Trophoblast cell (in vitro differentiated cells and primary cell): ENCODE measurements at regions not wholly inside any gene's neighbourhood (a gene's known extent, or its start where the extent isn't known, plus 50 kb on each side); places are given as distances from the start of the nearest gene placed in this dataset.

ENCODE experiments used
- DNase-seq, 2 donors: peaks; one replicate each; pipeline ENCODE4 v3.0.0-alpha.2; 2016
- H2AFZ ChIP-seq: 2 replicates; pipeline ENCODE4 v1.6.1; 2013; ENCODE audit warnings: low read length, moderate library complexity, mild to moderate bottlenecking; ENCODE audit not compliant: insufficient read depth, poor library complexity
- H2AK5ac ChIP-seq: 2 replicates; pipeline ENCODE4 v1.6.1; 2013; ENCODE audit warnings: mild to moderate bottlenecking, low read length
- H2BK120ac ChIP-seq: 2 replicates; pipeline ENCODE4 v1.6.1; 2013; ENCODE audit warnings: low read length, mild to moderate bottlenecking, moderate library complexity; ENCODE audit not compliant: insufficient read depth, poor library complexity
- H2BK12ac ChIP-seq: 2 replicates; pipeline ENCODE4 v1.6.1; 2013; ENCODE audit warnings: mild to moderate bottlenecking, low read length, moderate library complexity
- H2BK5ac ChIP-seq: 2 replicates; pipeline ENCODE4 v1.6.1; 2013; ENCODE audit warnings: low read length, low read depth, moderate library complexity, mild to moderate bottlenecking; ENCODE audit not compliant: poor library complexity
- H3K14ac ChIP-seq: 2 replicates; pipeline ENCODE4 v1.6.1; 2013; ENCODE audit warnings: mild to moderate bottlenecking, low read length
- H3K18ac ChIP-seq: 2 replicates; pipeline ENCODE4 v1.6.1; 2013; ENCODE audit warnings: mild to moderate bottlenecking, low read length
- H3K23ac ChIP-seq: 2 replicates; pipeline ENCODE4 v1.6.1; 2013; ENCODE audit warnings: low read length
- H3K27ac ChIP-seq: 2 replicates; pipeline ENCODE4 v1.5.1; 2013; ENCODE audit warnings: low read depth, mild to moderate bottlenecking, inconsistent platforms, low read length, moderate library complexity
- H3K27me3 ChIP-seq: 2 replicates; pipeline ENCODE4 v1.6.1; 2013; ENCODE audit warnings: inconsistent platforms, mild to moderate bottlenecking, low read length, moderate library complexity; ENCODE audit not compliant: insufficient read depth
- H3K36me3 ChIP-seq, 2 experiments: 1 replicate in 1 of 2; 2 replicates in 1 of 2; pipeline ENCODE4 v1.6.1; 2013; ENCODE audit warnings: low read length in 2 of 2, mild to moderate bottlenecking in 2 of 2, moderate library complexity in 1 of 2; ENCODE audit not compliant: insufficient read depth in 2 of 2, control insufficient read depth in 1 of 2
- H3K4ac ChIP-seq: 2 replicates; pipeline ENCODE4 v1.6.1; 2013; ENCODE audit warnings: low read depth, mild to moderate bottlenecking, low read length, moderate library complexity
- H3K4me1 ChIP-seq, 2 experiments: 1 replicate in 1 of 2; 2 replicates in 1 of 2; pipeline ENCODE4 v1.6.1; 2013; ENCODE audit warnings: low read length in 2 of 2, mild to moderate bottlenecking in 2 of 2, moderate library complexity in 1 of 2; ENCODE audit not compliant: insufficient read depth in 2 of 2, control insufficient read depth in 1 of 2
- H3K4me2 ChIP-seq: 2 replicates; pipeline ENCODE4 v1.6.1; 2013; ENCODE audit warnings: inconsistent platforms, mild to moderate bottlenecking, low read length, moderate library complexity
- H3K4me3 ChIP-seq: 2 replicates; pipeline ENCODE4 v1.5.1; 2013; ENCODE audit warnings: mild to moderate bottlenecking, low read depth, low read length, inconsistent platforms
- H3K79me1 ChIP-seq: one replicate; pipeline ENCODE4 v1.6.1; 2013; ENCODE audit warnings: low read length
- H3K79me2 ChIP-seq: 2 replicates; pipeline ENCODE4 v1.6.1; 2013; ENCODE audit warnings: low read length, mild to moderate bottlenecking; ENCODE audit not compliant: control insufficient read depth, insufficient read depth, poor library complexity
- H3K9ac ChIP-seq: 2 replicates; pipeline ENCODE4 v1.6.1; 2013; ENCODE audit warnings: mild to moderate bottlenecking, low read length
- H3K9me3 ChIP-seq: 2 replicates; pipeline ENCODE4 v1.6.1; 2013; ENCODE audit warnings: low read depth, mild to moderate bottlenecking, control low read depth, inconsistent platforms, low read length; ENCODE audit not compliant: insufficient read depth
- H4K12ac ChIP-seq: 2 replicates; pipeline ENCODE4 v1.6.1; 2013; ENCODE audit warnings: low read depth, mild to moderate bottlenecking, low read length, moderate library complexity
- H4K8ac ChIP-seq: 2 replicates; pipeline ENCODE4 v1.6.1; 2013; ENCODE audit warnings: low read depth, mild to moderate bottlenecking, low read length, moderate library complexity
- H4K91ac ChIP-seq: one replicate; pipeline ENCODE4 v1.6.1; 2013; ENCODE audit warnings: low read depth, mild to moderate bottlenecking, low read length, moderate library complexity
- WGBS: extraction: QIAGEN DNeasy Blood & Tissue Kit; methylation state at CpG from one replicate; pipeline ENCODE4 v1.1.7; 2013; ENCODE audit warnings: missing lambda C conversion rate; ENCODE audit not compliant: insufficient read length, insufficient coverage; ENCODE audit errors: extremely low coverage; 5-methylcytosine and 5-hydroxymethylcytosine counted together

- H3K23ac ChIP-seq: no peak overlapping the region
- H3K79me2 ChIP-seq: no peaks in the 10 kb centered on the region
- no peaks in the 10 kb centered on the region for H3K79me1 ChIP-seq
- H3K4me3 ChIP-seq: no peak overlapping the region
- peak overlapping the region; percentile 10 for H4K8ac ChIP-seq
- no peak overlapping the region for H4K12ac ChIP-seq
- H2BK120ac ChIP-seq: no peak overlapping the region
- no peak overlapping the region for H2AK5ac ChIP-seq
- no peak overlapping the region for H3K9ac ChIP-seq
- H3K4ac ChIP-seq: no peak overlapping the region
- H3K4me1 ChIP-seq: peaks cover 0 to 2% of the 10 kb centered on the region in 2 experiments
- H2AFZ ChIP-seq: no peak overlapping the region
- no peak overlapping the region for H2BK12ac ChIP-seq
- no peaks in the 10 kb centered on the region for H3K9me3 ChIP-seq
- no peak for DNase-seq
- H3K14ac ChIP-seq: no peak overlapping the region
- no CpG with 5 or more reads among the region's 4 CpGs for WGBS
- H3K27me3 ChIP-seq: no peaks in the 10 kb centered on the region
- no peaks in the 10 kb centered on the region for H3K36me3 ChIP-seq
- H3K27ac ChIP-seq: no peak overlapping the region
- H4K91ac ChIP-seq: no peak overlapping the region
- H3K4me2 ChIP-seq: no peak overlapping the region
- H2BK5ac ChIP-seq: no peak overlapping the region
- no peak overlapping the region for H3K18ac ChIP-seq
Observed at GRCh38 chr20:8078528-8078914, 53.5 kb upstream of the PLCB1 start.

DNA sequence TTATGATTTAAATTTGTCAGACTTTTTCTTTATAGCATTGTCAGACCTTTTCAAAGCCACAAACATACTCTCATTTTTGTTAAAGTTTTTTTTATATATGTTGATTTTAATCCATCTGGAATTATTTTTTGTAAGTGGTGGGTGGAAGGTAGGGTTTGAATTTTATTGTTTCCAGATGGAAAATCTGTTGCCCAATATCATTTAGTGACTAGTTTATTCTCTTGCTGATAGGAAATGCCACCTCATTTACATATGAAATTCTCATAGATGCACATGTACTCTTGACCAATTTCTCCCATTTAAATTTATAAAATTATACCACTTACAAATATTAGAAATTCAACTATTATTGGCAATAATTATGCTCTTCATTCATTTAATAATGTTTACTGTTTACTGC lies 52.1 kb upstream of the PLCB1 start:
- H4K8ac ChIP-seq: no peak overlapping the region

DNA sequence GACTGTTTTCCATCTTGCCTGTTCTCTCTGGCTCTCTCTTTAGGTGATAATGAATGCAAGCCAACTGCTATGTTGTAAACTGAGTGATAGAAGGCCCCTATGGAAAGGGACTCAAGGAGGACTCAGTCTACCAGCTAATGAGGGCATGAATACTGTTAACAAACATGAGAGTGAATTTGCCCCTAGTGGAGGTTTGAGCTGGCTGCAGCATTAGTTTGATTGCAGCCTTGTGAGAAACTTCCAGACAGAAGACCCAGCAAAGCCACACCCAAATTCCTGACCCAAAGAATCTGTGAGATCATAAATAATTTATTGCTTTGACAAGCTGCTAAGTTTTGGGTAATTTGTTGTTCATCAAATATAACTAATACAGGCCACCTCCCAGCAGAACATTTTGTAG lies 50.0 kb upstream of the PLCB1 start:
- H3K27me3 ChIP-seq: no peaks in the 10 kb centered on the region

More for the DNA sequence above, 52.1 kb upstream of the PLCB1 start:
- Histone ChIP-seq H3K18ac (no peak overlapping the region), H3K27ac (no peak overlapping the region), H3K4me3 (no peak overlapping the region), H3K79me2 (no peaks in the 10 kb centered on the region), H2BK120ac (no peak overlapping the region), H3K9me3 (no peaks in the 10 kb centered on the region), H2BK5ac (no peak overlapping the region), H2AK5ac (no peak overlapping the region), H3K9ac (no peak overlapping the region), H3K36me3 (no peaks in the 10 kb centered on the region), H3K27me3 (no peaks in the 10 kb centered on the region), H4K91ac (no peak overlapping the region), H3K79me1 (no peaks in the 10 kb centered on the region), H3K4me2 (no peak overlapping the region), H3K4ac (no peak overlapping the region), H2AFZ (no peak overlapping the region), H3K14ac (no peak overlapping the region), H2BK12ac (no peak overlapping the region), H4K12ac (no peak overlapping the region), H3K4me1 (peaks cover 0 to 2% of the 10 kb centered on the region in 2 experiments), H3K23ac (no peak overlapping the region)
- DNase-seq: no peak

More for the DNA sequence above, 50.0 kb upstream of the PLCB1 start:
- H3K14ac ChIP-seq: no peak overlapping the region
- no peaks in the 10 kb centered on the region for H3K79me1 ChIP-seq
- no peaks in the 10 kb centered on the region for H3K79me2 ChIP-seq
- H2AFZ ChIP-seq: no peak overlapping the region
- H4K12ac ChIP-seq: no peak overlapping the region
- H3K4me3 ChIP-seq: no peak overlapping the region
- no peak overlapping the region for H2BK120ac ChIP-seq
- H3K4me1 ChIP-seq: peaks cover 0 to 2% of the 10 kb centered on the region in 2 experiments
- H3K4ac ChIP-seq: no peak overlapping the region
- H3K27ac ChIP-seq: no peak overlapping the region
- H2BK5ac ChIP-seq: no peak overlapping the region
- no peak overlapping the region for H2AK5ac ChIP-seq
- no peaks in the 10 kb centered on the region for H3K36me3 ChIP-seq
- peak in 1 of 2 donors; percentile 29 for DNase-seq
- H2BK12ac ChIP-seq: no peak overlapping the region
- no peak overlapping the region for H4K8ac ChIP-seq
- H3K9me3 ChIP-seq: no peaks in the 10 kb centered on the region
- no peak overlapping the region for H4K91ac ChIP-seq
- H3K9ac ChIP-seq: no peak overlapping the region
- H3K4me2 ChIP-seq: no peak overlapping the region
- H3K23ac ChIP-seq: no peak overlapping the region
- no peak overlapping the region for H3K18ac ChIP-seq
